Mesenteric fat pad (tissue), 1 donor: ENCODE measurements at regions not wholly inside any gene's neighbourhood (a gene's known extent, or its start where the extent isn't known, plus 50 kb on each side); places are given as distances from the start of the nearest gene placed in this dataset.
A peak's percentile ranks its signal among the peaks of the same experiment; 100 is the strongest.
"Not testable (repeated sequence)": the region's sequence is repeated elsewhere in the genome, so short reads cannot be mapped to it uniquely, and the experiment has no call there.

Source experiments
- DNase-seq: peaks from one replicate; pipeline ENCODE4 v3.0.0-alpha.2; 2020; ENCODE audit warnings: low spot score
- donor health status: DM: yes; HTN: yes; CAD: no.

GRCh38 chrY:11156100-11156499 is 1544.9 kb upstream of the USP9Y start:
- DNase-seq = not testable (repeated sequence)

GRCh38 chrY:11156846-11157245 is 1544.2 kb upstream of the USP9Y start:
- not testable (repeated sequence) for DNase-seq

GRCh38 chrY:11177033-11177432 is 1524.0 kb upstream of the USP9Y start:
- DNase-seq = peak; percentile 59

GRCh38 chrY:11201133-11201532 is 1499.9 kb upstream of the USP9Y start:
- DNase-seq = not testable (repeated sequence)

GRCh38 chrY:11214851-11215250 is 1486.2 kb upstream of the USP9Y start:
- not testable (repeated sequence) for DNase-seq
